ENCODE measurements at regions not wholly inside any gene's neighbourhood (a gene's known extent, or its start where the extent isn't known, plus 50 kb on each side); places are given as distances from the start of the nearest gene placed in this dataset.

GRCh38 chr1:185593271-185593670, 140.9 kb upstream of the HMCN1 start:
- no peak for TF ChIP-seq JUND (IDR thresholded peaks at IDR 0.05)
- TF ChIP-seq, protein P1, sequence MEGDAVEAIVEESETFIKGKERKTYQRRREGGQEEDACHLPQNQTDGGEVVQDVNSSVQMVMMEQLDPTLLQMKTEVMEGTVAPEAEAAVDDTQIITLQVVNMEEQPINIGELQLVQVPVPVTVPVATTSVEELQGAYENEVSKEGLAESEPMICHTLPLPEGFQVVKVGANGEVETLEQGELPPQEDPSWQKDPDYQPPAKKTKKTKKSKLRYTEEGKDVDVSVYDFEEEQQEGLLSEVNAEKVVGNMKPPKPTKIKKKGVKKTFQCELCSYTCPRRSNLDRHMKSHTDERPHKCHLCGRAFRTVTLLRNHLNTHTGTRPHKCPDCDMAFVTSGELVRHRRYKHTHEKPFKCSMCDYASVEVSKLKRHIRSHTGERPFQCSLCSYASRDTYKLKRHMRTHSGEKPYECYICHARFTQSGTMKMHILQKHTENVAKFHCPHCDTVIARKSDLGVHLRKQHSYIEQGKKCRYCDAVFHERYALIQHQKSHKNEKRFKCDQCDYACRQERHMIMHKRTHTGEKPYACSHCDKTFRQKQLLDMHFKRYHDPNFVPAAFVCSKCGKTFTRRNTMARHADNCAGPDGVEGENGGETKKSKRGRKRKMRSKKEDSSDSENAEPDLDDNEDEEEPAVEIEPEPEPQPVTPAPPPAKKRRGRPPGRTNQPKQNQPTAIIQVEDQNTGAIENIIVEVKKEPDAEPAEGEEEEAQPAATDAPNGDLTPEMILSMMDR (IDR thresholded peaks at IDR 0.05): no peak
- no peak for TF ChIP-seq CHD2 (IDR thresholded peaks at IDR 0.05; ENCODE audit: low read length, partially characterized antibody)
- no peak for TF ChIP-seq TEAD4 (IDR thresholded peaks at IDR 0.05; ENCODE audit: borderline replicate concordance, insufficient read depth)
- no peak for TF ChIP-seq SIN3A (IDR thresholded peaks at IDR 0.05; ENCODE audit: borderline replicate concordance, low read depth, low read length)
- no peak for TF ChIP-seq POLR2AphosphoS5 (IDR thresholded peaks at IDR 0.05; ENCODE audit: low read depth, low read length)
- TF ChIP-seq RXRA (IDR thresholded peaks at IDR 0.05; ENCODE audit: borderline replicate concordance, low read depth): no peak
- TF ChIP-seq, protein P2, sequence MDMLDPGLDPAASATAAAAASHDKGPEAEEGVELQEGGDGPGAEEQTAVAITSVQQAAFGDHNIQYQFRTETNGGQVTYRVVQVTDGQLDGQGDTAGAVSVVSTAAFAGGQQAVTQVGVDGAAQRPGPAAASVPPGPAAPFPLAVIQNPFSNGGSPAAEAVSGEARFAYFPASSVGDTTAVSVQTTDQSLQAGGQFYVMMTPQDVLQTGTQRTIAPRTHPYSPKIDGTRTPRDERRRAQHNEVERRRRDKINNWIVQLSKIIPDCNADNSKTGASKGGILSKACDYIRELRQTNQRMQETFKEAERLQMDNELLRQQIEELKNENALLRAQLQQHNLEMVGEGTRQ (IDR thresholded peaks at IDR 0.05; ENCODE audit: borderline replicate concordance, low read depth, low read length): no peak
- no peak for TF ChIP-seq GABPA (IDR thresholded peaks at IDR 0.05; ENCODE audit: low read depth)
- TF ChIP-seq, protein P3, sequence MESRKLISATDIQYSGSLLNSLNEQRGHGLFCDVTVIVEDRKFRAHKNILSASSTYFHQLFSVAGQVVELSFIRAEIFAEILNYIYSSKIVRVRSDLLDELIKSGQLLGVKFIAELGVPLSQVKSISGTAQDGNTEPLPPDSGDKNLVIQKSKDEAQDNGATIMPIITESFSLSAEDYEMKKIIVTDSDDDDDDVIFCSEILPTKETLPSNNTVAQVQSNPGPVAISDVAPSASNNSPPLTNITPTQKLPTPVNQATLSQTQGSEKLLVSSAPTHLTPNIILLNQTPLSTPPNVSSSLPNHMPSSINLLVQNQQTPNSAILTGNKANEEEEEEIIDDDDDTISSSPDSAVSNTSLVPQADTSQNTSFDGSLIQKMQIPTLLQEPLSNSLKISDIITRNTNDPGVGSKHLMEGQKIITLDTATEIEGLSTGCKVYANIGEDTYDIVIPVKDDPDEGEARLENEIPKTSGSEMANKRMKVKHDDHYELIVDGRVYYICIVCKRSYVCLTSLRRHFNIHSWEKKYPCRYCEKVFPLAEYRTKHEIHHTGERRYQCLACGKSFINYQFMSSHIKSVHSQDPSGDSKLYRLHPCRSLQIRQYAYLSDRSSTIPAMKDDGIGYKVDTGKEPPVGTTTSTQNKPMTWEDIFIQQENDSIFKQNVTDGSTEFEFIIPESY (IDR thresholded peaks at IDR 0.05; ENCODE audit: borderline replicate concordance, low read depth): no peak
